ENCODE measurements at regions not wholly inside any gene's neighbourhood (a gene's known extent, or its start where the extent isn't known, plus 50 kb on each side); places are given as distances from the start of the nearest gene placed in this dataset.
A peak's percentile ranks its signal among the peaks of the same experiment; 100 is the strongest.

GRCh38 chr10:128211953-128212727, 85.9 kb upstream of the MKI67 start:
- Mint-ChIP-seq H3K27ac (peak overlapping the region; percentile 62), H3K27me3 (no peaks in the 10 kb centered on the region), H3K4me3 (peak overlapping the region; percentile 77), H3K9me3 (no peaks in the 10 kb centered on the region), H3K36me3 (ENCODE audit: low read depth) (no peaks in the 10 kb centered on the region), H3K4me1 (peaks cover 9% of the 10 kb centered on the region)
- peak; percentile 84 for ATAC-seq (replicated peaks)

DNA sequence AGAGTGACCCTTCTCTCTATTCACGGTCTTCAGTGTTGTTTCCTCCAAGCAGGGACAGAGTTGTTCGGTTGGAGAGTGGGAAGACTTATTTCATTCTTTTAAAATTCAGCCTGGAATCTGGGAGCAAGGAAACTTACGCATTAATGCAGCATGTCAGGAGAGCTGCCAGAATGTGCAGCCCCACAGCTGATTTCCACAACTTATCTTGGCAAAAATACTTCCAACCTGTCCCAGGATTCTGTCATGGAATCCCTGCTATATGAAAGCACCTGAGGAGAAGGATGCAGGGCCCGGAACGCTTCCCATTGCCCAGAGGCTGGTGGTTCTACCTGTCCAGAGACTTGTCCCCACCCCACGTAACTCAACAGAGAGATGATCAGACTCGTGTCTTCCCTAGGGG, 86.9 kb upstream of the MKI67 start:
- Mint-ChIP-seq H3K4me3 (no peak overlapping the region), H3K4me1 (peaks cover 9% of the 10 kb centered on the region), H3K36me3 (ENCODE audit: low read depth) (no peaks in the 10 kb centered on the region), H3K27me3 (no peaks in the 10 kb centered on the region), H3K9me3 (no peaks in the 10 kb centered on the region), H3K27ac (no peak overlapping the region)
- ATAC-seq (replicated peaks), result no peak

DNA sequence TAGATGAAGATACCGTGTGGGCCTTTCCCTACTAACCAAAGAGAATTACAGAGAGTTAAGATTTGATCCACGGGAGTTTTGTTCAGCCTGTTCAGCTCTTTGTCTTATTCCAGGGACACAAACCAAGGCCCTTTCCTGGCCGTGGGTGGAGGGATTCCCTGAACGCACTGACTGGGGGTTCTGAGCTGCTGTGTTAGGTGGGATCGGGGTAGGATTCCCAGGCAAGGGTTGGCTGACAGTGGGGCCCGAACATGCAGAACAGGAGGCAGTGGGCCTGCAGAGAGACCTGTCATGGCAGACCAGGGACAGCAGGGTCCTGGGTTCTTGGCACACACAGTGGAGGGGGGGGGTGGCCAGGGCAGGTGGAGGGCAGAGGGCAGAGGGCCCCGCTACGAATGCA, 89.5 kb upstream of the MKI67 start:
- Mint-ChIP-seq H3K9me3 (no peaks in the 10 kb centered on the region), H3K27me3 (no peaks in the 10 kb centered on the region), H3K4me3 (no peak overlapping the region), H3K36me3 (ENCODE audit: low read depth) (no peaks in the 10 kb centered on the region), H3K4me1 (peaks cover 10% of the 10 kb centered on the region), H3K27ac (no peak overlapping the region)
- no peak for ATAC-seq (replicated peaks)

- peaks cover 7% of the 10 kb centered on the region for H3K4me1 Mint-ChIP-seq
- peaks cover 10% of the 10 kb centered on the region for H3K27me3 Mint-ChIP-seq
- no peaks in the 10 kb centered on the region for H3K9me3 Mint-ChIP-seq
- ATAC-seq (replicated peaks), result no peak
- H3K36me3 Mint-ChIP-seq (ENCODE audit: low read depth), result no peaks in the 10 kb centered on the region
- H3K27ac Mint-ChIP-seq, result no peak overlapping the region
- H3K4me3 Mint-ChIP-seq, result no peak overlapping the region
Observed at GRCh38 chr10:128217136-128217535, 90.9 kb upstream of the MKI67 start.

DNA sequence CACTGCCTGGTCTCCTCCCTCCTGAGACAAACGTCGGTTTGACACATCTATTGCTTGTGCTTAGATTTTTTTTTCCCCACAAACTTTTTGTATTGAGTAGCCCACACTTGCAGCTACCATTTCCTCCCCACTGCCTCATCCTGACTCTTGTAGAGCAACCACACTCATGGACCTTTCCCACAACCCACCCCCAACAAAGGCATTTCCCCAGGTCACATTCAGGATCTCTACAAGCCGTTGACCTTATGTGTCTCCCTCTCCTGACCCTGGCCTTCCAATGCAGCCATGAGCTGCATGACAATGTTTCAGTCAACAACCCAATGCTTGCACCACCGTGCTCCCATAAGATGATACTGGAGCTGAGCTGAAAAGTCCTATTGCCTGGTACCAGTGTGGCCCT, 91.9 kb upstream of the MKI67 start:
- Mint-ChIP-seq H3K9me3 (no peaks in the 10 kb centered on the region), H3K4me1 (peaks cover 4% of the 10 kb centered on the region), H3K27ac (no peak overlapping the region), H3K4me3 (no peak overlapping the region), H3K36me3 (ENCODE audit: low read depth) (no peaks in the 10 kb centered on the region), H3K27me3 (peaks cover 13% of the 10 kb centered on the region)
- no peak for ATAC-seq (replicated peaks)

GRCh38 chr10:128219295-128219694, 93.1 kb upstream of the MKI67 start:
- no peak for ATAC-seq (replicated peaks)
- H3K4me3 Mint-ChIP-seq, result no peak overlapping the region
- no peaks in the 10 kb centered on the region for H3K36me3 Mint-ChIP-seq (ENCODE audit: low read depth)
- peaks cover 18% of the 10 kb centered on the region for H3K27me3 Mint-ChIP-seq
- no peaks in the 10 kb centered on the region for H3K9me3 Mint-ChIP-seq
- peak overlapping the region; percentile 82 for H3K27ac Mint-ChIP-seq
- peaks cover 4% of the 10 kb centered on the region for H3K4me1 Mint-ChIP-seq

GRCh38 chr10:128220021-128220420, 93.8 kb upstream of the MKI67 start:
- no peaks in the 10 kb centered on the region for H3K36me3 Mint-ChIP-seq (ENCODE audit: low read depth)
- H3K27me3 Mint-ChIP-seq, result peaks cover 18% of the 10 kb centered on the region
- no peak overlapping the region for H3K4me3 Mint-ChIP-seq
- peaks cover 4% of the 10 kb centered on the region for H3K4me1 Mint-ChIP-seq
- H3K9me3 Mint-ChIP-seq, result no peaks in the 10 kb centered on the region
- peak overlapping the region; percentile 82 for H3K27ac Mint-ChIP-seq
- no peak for ATAC-seq (replicated peaks)

DNA sequence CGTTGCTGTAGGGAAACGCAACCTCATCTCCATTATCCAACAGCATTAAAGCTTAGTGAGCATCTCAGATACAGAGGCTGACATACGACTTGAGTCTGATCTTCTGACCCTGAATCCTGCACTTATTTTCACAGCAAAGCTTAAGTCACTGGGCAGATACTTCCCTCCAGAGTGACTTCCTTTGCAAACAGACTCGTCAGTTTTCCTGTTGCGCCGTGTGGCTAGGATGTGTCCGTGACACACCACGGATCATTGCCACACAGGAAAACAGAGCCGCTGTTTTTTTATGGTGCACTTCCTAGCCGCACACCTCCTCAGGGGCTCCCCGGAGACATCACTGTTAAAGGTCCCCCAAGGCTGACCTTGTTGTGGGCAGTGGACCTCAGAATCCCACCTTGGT, 94.9 kb upstream of the MKI67 start:
- no peak overlapping the region for H3K4me3 Mint-ChIP-seq
- H3K27me3 Mint-ChIP-seq, result peaks cover 18% of the 10 kb centered on the region
- H3K27ac Mint-ChIP-seq, result no peak overlapping the region
- H3K4me1 Mint-ChIP-seq, result peaks cover 4% of the 10 kb centered on the region
- H3K36me3 Mint-ChIP-seq (ENCODE audit: low read depth), result no peaks in the 10 kb centered on the region
- H3K9me3 Mint-ChIP-seq, result no peaks in the 10 kb centered on the region
- no peak for ATAC-seq (replicated peaks)

DNA sequence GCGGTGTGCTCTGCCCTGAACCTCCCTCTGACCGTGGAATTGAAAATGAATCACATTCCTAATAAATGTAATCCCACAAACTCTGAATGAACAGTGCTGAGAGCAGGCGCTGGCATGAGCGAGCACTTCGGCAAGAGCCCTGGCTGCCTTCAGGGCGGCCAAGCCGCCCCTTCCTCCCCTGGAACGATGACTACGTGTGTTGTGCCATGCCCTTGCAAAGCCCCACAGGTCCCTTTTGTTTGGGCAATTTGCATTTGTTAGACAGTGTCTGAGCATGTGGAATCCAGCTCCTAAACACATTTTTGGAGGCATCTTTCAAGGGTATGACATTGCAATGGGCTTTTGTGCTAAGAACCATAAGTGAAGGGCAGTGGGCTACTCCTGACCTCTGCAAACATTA, 95.6 kb upstream of the MKI67 start:
- no peak overlapping the region for H3K27ac Mint-ChIP-seq
- no peaks in the 10 kb centered on the region for H3K9me3 Mint-ChIP-seq
- no peaks in the 10 kb centered on the region for H3K36me3 Mint-ChIP-seq (ENCODE audit: low read depth)
- H3K4me3 Mint-ChIP-seq, result no peak overlapping the region
- ATAC-seq (replicated peaks), result no peak
- H3K27me3 Mint-ChIP-seq, result peaks cover 18% of the 10 kb centered on the region
- H3K4me1 Mint-ChIP-seq, result peaks cover 4% of the 10 kb centered on the region

GRCh38 chr10:128222332-128222849, 96.2 kb upstream of the MKI67 start:
- Mint-ChIP-seq H3K4me1 (peaks cover 4% of the 10 kb centered on the region), H3K9me3 (no peaks in the 10 kb centered on the region)

GRCh38 chr10:128230401-128230800, 104.2 kb upstream of the MKI67 start:
- H3K9me3 Mint-ChIP-seq, result peaks cover 3% of the 10 kb centered on the region
- no peak overlapping the region for H3K27ac Mint-ChIP-seq
- no peak for ATAC-seq (replicated peaks)
- no peaks in the 10 kb centered on the region for H3K4me1 Mint-ChIP-seq
- no peaks in the 10 kb centered on the region for H3K36me3 Mint-ChIP-seq (ENCODE audit: low read depth)
- peaks cover 4% of the 10 kb centered on the region for H3K27me3 Mint-ChIP-seq
- no peak overlapping the region for H3K4me3 Mint-ChIP-seq

More at GRCh38 chr10:128222332-128222849, 96.2 kb upstream of the MKI67 start:
- Mint-ChIP-seq H3K36me3 (ENCODE audit: low read depth) (no peaks in the 10 kb centered on the region), H3K27me3 (peaks cover 18% of the 10 kb centered on the region), H3K4me3 (no peak overlapping the region), H3K27ac (no peak overlapping the region)
- no peak for ATAC-seq (replicated peaks)

DNA sequence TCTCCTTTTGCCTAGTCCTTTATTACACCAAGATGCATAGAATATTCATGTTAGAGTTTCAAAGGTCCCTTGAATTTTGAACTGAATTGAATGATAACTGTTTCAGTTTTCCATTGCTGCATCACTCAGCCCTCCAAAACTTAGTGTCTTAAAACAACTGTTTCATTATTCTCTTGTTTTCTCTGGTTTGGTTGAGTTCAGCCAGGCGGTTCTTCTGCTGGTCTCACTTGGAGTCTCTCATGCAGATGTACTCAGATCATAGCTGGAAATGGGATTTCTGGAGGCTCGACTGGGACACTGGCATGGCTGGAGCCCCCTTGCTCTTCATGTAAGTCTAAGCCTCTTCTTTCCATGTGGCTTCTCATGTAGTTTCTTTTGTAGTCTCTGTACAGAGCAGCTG, 107.2 kb upstream of the MKI67 start:
- Mint-ChIP-seq H3K36me3 (ENCODE audit: low read depth) (no peaks in the 10 kb centered on the region), H3K4me3 (no peak overlapping the region), H3K27me3 (peaks cover 4% of the 10 kb centered on the region), H3K27ac (no peak overlapping the region), H3K9me3 (peaks cover 3% of the 10 kb centered on the region), H3K4me1 (no peaks in the 10 kb centered on the region)
- no peak for ATAC-seq (replicated peaks)

DNA sequence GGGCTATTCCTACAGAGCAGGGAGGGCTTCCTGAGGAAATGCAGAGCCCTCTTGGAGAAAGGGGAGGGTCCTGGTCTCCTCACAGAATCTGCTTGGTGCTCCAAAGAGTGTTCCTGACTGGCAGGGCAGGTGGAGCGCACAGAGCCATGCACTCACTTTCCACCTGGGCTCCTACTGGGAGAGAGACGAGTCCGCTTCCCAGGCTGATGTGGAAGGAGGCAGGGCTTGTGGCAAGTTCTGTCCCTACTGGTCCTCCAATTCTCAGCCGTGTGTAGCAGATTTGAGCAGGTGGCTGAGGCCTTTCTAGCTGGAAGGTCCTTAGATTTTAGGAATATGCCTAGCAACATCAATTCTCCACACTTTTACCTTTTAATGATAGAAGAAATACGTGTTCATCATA, 111.5 kb upstream of the MKI67 start:
- H3K27me3 Mint-ChIP-seq, result peaks cover 4% of the 10 kb centered on the region
- H3K36me3 Mint-ChIP-seq (ENCODE audit: low read depth), result no peaks in the 10 kb centered on the region
- no peak for ATAC-seq (replicated peaks)
- H3K4me1 Mint-ChIP-seq, result no peaks in the 10 kb centered on the region
- H3K27ac Mint-ChIP-seq, result no peak overlapping the region
- peaks cover 3% of the 10 kb centered on the region for H3K9me3 Mint-ChIP-seq
- H3K4me3 Mint-ChIP-seq, result no peak overlapping the region

DNA sequence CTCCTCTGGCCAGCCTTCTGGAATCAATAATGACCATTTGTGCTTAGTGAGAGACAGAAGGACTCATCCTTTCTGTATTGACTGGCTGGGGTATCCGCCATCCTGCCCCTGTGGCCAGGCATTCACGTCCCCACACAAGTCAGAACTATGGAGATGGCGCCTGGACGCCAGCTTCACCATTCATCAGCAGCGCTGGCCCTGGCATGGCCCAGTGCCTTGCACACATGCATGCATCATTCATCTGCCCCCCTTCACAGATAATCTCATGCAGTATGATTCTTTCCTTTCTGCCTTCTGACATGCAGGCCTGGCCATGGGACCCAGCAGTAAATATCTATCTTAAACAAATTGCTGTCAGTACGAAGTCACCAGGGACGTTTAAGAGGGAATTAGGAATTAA, 114.8 kb upstream of the MKI67 start:
- Mint-ChIP-seq H3K4me1 (no peaks in the 10 kb centered on the region), H3K36me3 (ENCODE audit: low read depth) (no peaks in the 10 kb centered on the region), H3K27me3 (no peaks in the 10 kb centered on the region), H3K9me3 (no peaks in the 10 kb centered on the region), H3K4me3 (no peak overlapping the region), H3K27ac (no peak overlapping the region)
- no peak for ATAC-seq (replicated peaks)

DNA sequence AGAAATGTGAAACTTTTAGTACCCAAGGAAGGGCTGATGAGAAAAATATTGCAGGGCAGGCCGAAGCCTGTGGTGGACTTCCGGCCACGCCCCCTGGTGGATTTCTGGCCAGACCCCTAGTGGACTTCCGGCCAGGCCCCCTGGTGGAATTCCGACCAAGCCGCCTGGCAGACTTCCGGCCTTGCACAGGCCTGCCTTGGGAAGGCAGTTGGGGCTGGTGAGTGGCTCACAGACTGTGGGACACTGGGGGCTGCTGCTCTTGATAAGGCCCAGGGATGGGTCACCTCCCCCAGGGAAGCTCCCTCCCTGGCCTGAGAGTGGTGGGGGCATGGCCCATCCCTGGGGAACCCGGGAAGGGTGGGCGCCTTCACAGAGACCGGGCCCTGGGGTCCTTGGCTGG, 116.4 kb upstream of the MKI67 start:
- Mint-ChIP-seq H3K36me3 (ENCODE audit: low read depth) (no peaks in the 10 kb centered on the region), H3K27ac (no peak overlapping the region), H3K4me1 (no peaks in the 10 kb centered on the region), H3K4me3 (no peak overlapping the region), H3K27me3 (no peaks in the 10 kb centered on the region), H3K9me3 (no peaks in the 10 kb centered on the region)
- ATAC-seq (replicated peaks), result no peak
